ENCODE measurements at regions not wholly inside any gene's neighbourhood (a gene's known extent, or its start where the extent isn't known, plus 50 kb on each side); places are given as distances from the start of the nearest gene placed in this dataset.

GRCh38 chr1:55707196-55707595 is 492.0 kb upstream of the USP24 start:
- no peak for TF ChIP-seq CTCF (conservative IDR thresholded peaks at IDR 0.05; ENCODE audit: low read length)
- TF ChIP-seq EZH2phosphoT487 (IDR thresholded peaks at IDR 0.05; ENCODE audit: borderline replicate concordance, low read depth, low read length): no peak
